ENCODE measurements at regions not wholly inside any gene's neighbourhood (a gene's known extent, or its start where the extent isn't known, plus 50 kb on each side); places are given as distances from the start of the nearest gene placed in this dataset.
"Not testable (repeated sequence)": the region's sequence is repeated elsewhere in the genome, so short reads cannot be mapped to it uniquely, and the experiment has no call there.

GRCh38 chr3:159726231-159726964 is 262.2 kb upstream of the IL12A start:
- DNase-seq (ENCODE audit: low spot score), result no peak

- DNase-seq (ENCODE audit: low spot score), result no peak
Observed at GRCh38 chr3:159727506-159727905, 261.1 kb upstream of the IL12A start.

- DNase-seq (ENCODE audit: low spot score), result no peak
Observed at GRCh38 chr3:159731254-159731653, 257.4 kb upstream of the IL12A start.

- no peak for DNase-seq (ENCODE audit: low spot score)
Observed at GRCh38 chr3:159732172-159733111, 256.2 kb upstream of the IL12A start.

- DNase-seq (ENCODE audit: low spot score), result no peak
Observed at GRCh38 chr3:159733194-159733860, 255.3 kb upstream of the IL12A start.

GRCh38 chr3:159734681-159735080 is 254.0 kb upstream of the IL12A start:
- DNase-seq (ENCODE audit: low spot score), result no peak

GRCh38 chr3:159739166-159739565 is 249.5 kb upstream of the IL12A start:
- DNase-seq (ENCODE audit: low spot score), result no peak

GRCh38 chr3:159739969-159740368 is 248.7 kb upstream of the IL12A start:
- no peak for DNase-seq (ENCODE audit: low spot score)

GRCh38 chr3:159741281-159741680 is 247.4 kb upstream of the IL12A start:
- DNase-seq (ENCODE audit: low spot score), result no peak

GRCh38 chr3:159748425-159748824 is 240.2 kb upstream of the IL12A start:
- DNase-seq (ENCODE audit: low spot score), result no peak

- DNase-seq (ENCODE audit: low spot score), result no peak
Observed at GRCh38 chr3:159749406-159749805, 239.2 kb upstream of the IL12A start.

- no peak for DNase-seq (ENCODE audit: low spot score)
Observed at GRCh38 chr3:159751146-159751545, 237.5 kb upstream of the IL12A start.

- no peak for DNase-seq (ENCODE audit: low spot score)
Observed at GRCh38 chr3:159751752-159752151, 236.9 kb upstream of the IL12A start.

- not testable (repeated sequence) for DNase-seq (ENCODE audit: low spot score)
Observed at GRCh38 chr3:159756279-159757207, 232.1 kb upstream of the IL12A start.

GRCh38 chr3:159757341-159758060 is 231.1 kb upstream of the IL12A start:
- no peak for DNase-seq (ENCODE audit: low spot score)

- DNase-seq (ENCODE audit: low spot score), result no peak
Observed at GRCh38 chr3:159760046-159760445, 228.6 kb upstream of the IL12A start.

GRCh38 chr3:159761369-159761768 is 227.3 kb upstream of the IL12A start:
- no peak for DNase-seq (ENCODE audit: low spot score)

- DNase-seq (ENCODE audit: low spot score), result no peak
Observed at GRCh38 chr3:159761848-159762635, 226.6 kb upstream of the IL12A start.

GRCh38 chr3:159763011-159763601 is 225.5 kb upstream of the IL12A start:
- DNase-seq (ENCODE audit: low spot score), result no peak

All from CD4-positive, alpha-beta T cell treated with Interleukin-15 for 4 hours (primary cell).